CD14-positive monocyte (primary cell): ENCODE measurements at regions not wholly inside any gene's neighbourhood (a gene's known extent, or its start where the extent isn't known, plus 50 kb on each side); places are given as distances from the start of the nearest gene placed in this dataset.

Experiments used
- DNase-seq, 3 donors: peaks; one replicate each; pipeline ENCODE4 v3.0.0-alpha.2; 2011 to 2022
- H2AFZ ChIP-seq: 2 replicates; pipeline ENCODE4 v1.6.0; 2012; ENCODE audit warnings: mild to moderate bottlenecking, low read depth, low read length, inconsistent platforms; ENCODE audit not compliant: insufficient read depth, poor library complexity, severe bottlenecking
- H3K27ac ChIP-seq, 2 donors: 1 replicate in 1 of 2; 2 replicates in 1 of 2; pipeline ENCODE4 v1.5.1; 2012 to 2013; ENCODE audit warnings: low read length in 2 of 2, control low read depth in 1 of 2, inconsistent platforms in 1 of 2, low read depth in 1 of 2, mild to moderate bottlenecking in 1 of 2
- H3K27me3 ChIP-seq, 2 donors: one replicate each; pipeline versions ENCODE4 v1.6.0 to v1.6.1; 2011 to 2013; ENCODE audit warnings: low read length in 2 of 2; ENCODE audit not compliant: control insufficient read depth in 2 of 2, insufficient read depth in 2 of 2
- H3K36me3 ChIP-seq, 2 donors: replicated peaks in 1 of 2; 1 replicate in 1 of 2; 2 replicates in 1 of 2; pipeline versions ENCODE4 v1.5.1 to v1.6.1; 2012 to 2013; ENCODE audit warnings: low read length in 2 of 2, control low read depth in 1 of 2, inconsistent platforms in 1 of 2, mild to moderate bottlenecking in 1 of 2; ENCODE audit not compliant: insufficient read depth in 2 of 2, control insufficient read depth in 1 of 2
- H3K4me1 ChIP-seq, 2 donors: 1 replicate in 1 of 2; 2 replicates in 1 of 2; pipeline versions ENCODE4 v1.5.1 to v1.6.1; 2012 to 2013; ENCODE audit warnings: low read length in 2 of 2, control low read depth in 1 of 2, inconsistent platforms in 1 of 2, mild to moderate bottlenecking in 1 of 2, moderate library complexity in 1 of 2; ENCODE audit not compliant: insufficient read depth in 2 of 2, control insufficient read depth in 1 of 2
- H3K4me2 ChIP-seq: replicated peaks from 2 replicates; pipeline ENCODE3; 2012; ENCODE audit warnings: low read length, moderate library complexity, mild to moderate bottlenecking; ENCODE audit not compliant: poor library complexity, severe bottlenecking; ENCODE audit errors: extremely low read depth
- H3K4me3 ChIP-seq, 3 experiments: fragments of 200-600 bp in 1 of 3; sonication (generic) in 1 of 3; replicated peaks in 1 of 3; 1 replicate in 2 of 3; 2 replicates in 1 of 3; pipeline ENCODE4 v1.5.1; 2011 to 2013; ENCODE audit warnings: low read length in 3 of 3, mild to moderate bottlenecking in 3 of 3, control low read depth in 2 of 3, low read depth in 2 of 3, inconsistent platforms in 1 of 3, moderate library complexity in 1 of 3
- H3K79me2 ChIP-seq: 2 replicates; pipeline ENCODE4 v1.6.0; 2012; ENCODE audit warnings: mild to moderate bottlenecking, control low read depth, inconsistent platforms, low read length, moderate library complexity; ENCODE audit not compliant: insufficient read depth
- H3K9ac ChIP-seq: 2 replicates; pipeline ENCODE4 v1.6.0; 2017; ENCODE audit warnings: low read length, mild to moderate bottlenecking; ENCODE audit not compliant: insufficient read depth, poor library complexity, severe bottlenecking
- H3K9me3 ChIP-seq, 2 donors: replicated peaks in 1 of 2; 1 replicate in 1 of 2; 2 replicates in 1 of 2; pipeline versions ENCODE4 v1.5.1 to v1.6.1; 2012 to 2013; ENCODE audit warnings: low read length in 2 of 2, control low read depth in 1 of 2; ENCODE audit not compliant: control insufficient read depth in 1 of 2, insufficient read depth in 1 of 2
- H4K20me1 ChIP-seq: 2 replicates; pipeline ENCODE4 v1.6.0; 2012; ENCODE audit warnings: mild to moderate bottlenecking, low read length, control low read depth, moderate library complexity; ENCODE audit not compliant: insufficient read depth
- H3K27ac Mint-ChIP-seq, 7 donors: one replicate each; pipeline ENCODE4 v1.8.0; 2020; ENCODE audit warnings: mild to moderate bottlenecking in 7 of 7, mixed read lengths in 7 of 7, moderate library complexity in 6 of 7, inconsistent platforms in 2 of 7
- H3K27me3 Mint-ChIP-seq, 3 donors: one replicate each; pipeline ENCODE4 v1.8.0; 2021 to 2022; ENCODE audit warnings: low read depth in 3 of 3, mild to moderate bottlenecking in 3 of 3, mixed read lengths in 3 of 3, moderate library complexity in 3 of 3, inconsistent platforms in 1 of 3
- H3K36me3 Mint-ChIP-seq, 2 donors: one replicate each; pipeline ENCODE4 v1.8.0; 2020; ENCODE audit warnings: mixed read lengths in 2 of 2, inconsistent platforms in 1 of 2, mild to moderate bottlenecking in 1 of 2
- H3K4me1 Mint-ChIP-seq: one replicate; pipeline ENCODE4 v1.8.0; 2020; ENCODE audit warnings: mild to moderate bottlenecking, mixed read lengths
- H3K4me3 Mint-ChIP-seq, 2 donors: one replicate each; pipeline ENCODE4 v1.8.0; 2020; ENCODE audit warnings: mild to moderate bottlenecking in 2 of 2, mixed read lengths in 2 of 2, moderate library complexity in 1 of 2
- H3K9me3 Mint-ChIP-seq, 7 donors: one replicate each; pipeline ENCODE4 v1.8.0; 2020 to 2022; ENCODE audit warnings: mixed read lengths in 7 of 7, mild to moderate bottlenecking in 6 of 7, moderate library complexity in 6 of 7, inconsistent platforms in 2 of 7
- WGBS: methylation state at CpG from one replicate; pipeline ENCODE4 v1.1.5; 2013; ENCODE audit warnings: missing lambda C conversion rate; ENCODE audit not compliant: insufficient coverage; 5-methylcytosine and 5-hydroxymethylcytosine counted together
- intact Hi-C, 2 donors: fragments of 100-400 bp; cut with micrococcal nuclease; formaldehyde crosslinking; loops; one replicate each; pipeline versions ENCODE4 v1.15.0 to v1.15.1; 2023
- TF ChIP-seq, protein P1 (sequence below): fragments of 200-600 bp; IDR thresholded peaks from one replicate; pipeline ENCODE4 v1.8.0; 2022; ENCODE audit warnings: antibody characterized with exemption, mild to moderate bottlenecking

- peaks cover 12 to 14% of the 10 kb centered on the region in 2 donors for H3K4me1 ChIP-seq
- intact Hi-C loops, result loop anchor here in 1 of 2 donors (10.0 kb wide), 1 partner anchor 287 kb away; no protein-coding TSS in a partner anchor
These were observed 69.1 kb downstream of the SIK1 start for GRCh38 chr21:43357715-43358430.

DNA sequence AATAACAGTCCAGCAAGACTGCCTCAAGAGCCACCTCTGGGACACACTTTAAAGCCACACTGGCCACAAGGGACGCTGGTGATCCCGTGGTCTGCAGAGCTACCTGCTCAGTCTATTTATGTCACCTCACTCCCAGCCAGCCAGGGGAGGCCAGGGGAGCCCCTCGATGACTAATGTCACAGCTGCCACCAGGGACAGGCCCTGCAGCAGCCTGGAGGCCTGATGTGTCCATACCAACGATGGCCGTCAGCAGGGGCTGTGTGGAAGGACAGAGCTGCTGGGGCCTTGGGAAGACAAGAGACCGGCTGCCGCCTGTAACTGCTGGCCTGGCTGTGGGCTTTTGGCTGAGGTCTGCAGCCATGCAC lies 71.0 kb downstream of the SIK1 start:
- Histone ChIP-seq H3K9ac (no peak overlapping the region), H3K4me3 (no peak overlapping the region), H3K4me1 (no peaks in the 10 kb centered on the region), H3K27me3 (no peaks in the 10 kb centered on the region), H3K27ac (no peak overlapping the region), H2AFZ (no peak overlapping the region), H3K9me3 (no peaks in the 10 kb centered on the region), H3K79me2 (no peaks in the 10 kb centered on the region), H4K20me1 (no peaks in the 10 kb centered on the region), H3K4me2 (no peak overlapping the region), H3K36me3 (no peaks in the 10 kb centered on the region)
- peaks cover 0 to 2% (median 0%) of the 10 kb centered on the region in 7 donors for H3K9me3 Mint-ChIP-seq
- DNase-seq, result no peak
- peaks cover 0 to 5% (median 3%) of the 10 kb centered on the region in 3 donors for H3K27me3 Mint-ChIP-seq
- intact Hi-C loops, result loop anchor here in 1 of 2 donors (10.0 kb wide), 1 partner anchor 289 kb away; no protein-coding TSS in a partner anchor
- no peaks in the 10 kb centered on the region for H3K36me3 Mint-ChIP-seq
- 89% methylated on average over 7 of the region's 7 CpGs for WGBS
- TF ChIP-seq, protein P1, sequence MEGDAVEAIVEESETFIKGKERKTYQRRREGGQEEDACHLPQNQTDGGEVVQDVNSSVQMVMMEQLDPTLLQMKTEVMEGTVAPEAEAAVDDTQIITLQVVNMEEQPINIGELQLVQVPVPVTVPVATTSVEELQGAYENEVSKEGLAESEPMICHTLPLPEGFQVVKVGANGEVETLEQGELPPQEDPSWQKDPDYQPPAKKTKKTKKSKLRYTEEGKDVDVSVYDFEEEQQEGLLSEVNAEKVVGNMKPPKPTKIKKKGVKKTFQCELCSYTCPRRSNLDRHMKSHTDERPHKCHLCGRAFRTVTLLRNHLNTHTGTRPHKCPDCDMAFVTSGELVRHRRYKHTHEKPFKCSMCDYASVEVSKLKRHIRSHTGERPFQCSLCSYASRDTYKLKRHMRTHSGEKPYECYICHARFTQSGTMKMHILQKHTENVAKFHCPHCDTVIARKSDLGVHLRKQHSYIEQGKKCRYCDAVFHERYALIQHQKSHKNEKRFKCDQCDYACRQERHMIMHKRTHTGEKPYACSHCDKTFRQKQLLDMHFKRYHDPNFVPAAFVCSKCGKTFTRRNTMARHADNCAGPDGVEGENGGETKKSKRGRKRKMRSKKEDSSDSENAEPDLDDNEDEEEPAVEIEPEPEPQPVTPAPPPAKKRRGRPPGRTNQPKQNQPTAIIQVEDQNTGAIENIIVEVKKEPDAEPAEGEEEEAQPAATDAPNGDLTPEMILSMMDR, result no peak
- H3K4me3 Mint-ChIP-seq, result no peak overlapping the region
- peaks cover 13% of the 10 kb centered on the region for H3K4me1 Mint-ChIP-seq
- H3K27ac Mint-ChIP-seq, result no peak overlapping the region

More at GRCh38 chr21:43357715-43358430, 69.1 kb downstream of the SIK1 start:
- Histone ChIP-seq H4K20me1 (no peaks in the 10 kb centered on the region), H3K79me2 (no peaks in the 10 kb centered on the region), H3K9me3 (no peaks in the 10 kb centered on the region), H2AFZ (no peak overlapping the region), H3K4me2 (no peak overlapping the region), H3K4me3 (no peak overlapping the region), H3K27ac (no peak overlapping the region), H3K27me3 (peaks cover 0 to 12% of the 10 kb centered on the region in 2 donors), H3K36me3 (no peaks in the 10 kb centered on the region), H3K9ac (no peak overlapping the region)
- H3K36me3 Mint-ChIP-seq, result peaks cover 0 to 3% of the 10 kb centered on the region in 2 donors
- H3K4me3 Mint-ChIP-seq, result no peak overlapping the region
- H3K27ac Mint-ChIP-seq, result no peak overlapping the region
- no peak for DNase-seq
- peaks cover 15 to 24% (median 17%) of the 10 kb centered on the region in 3 donors for H3K27me3 Mint-ChIP-seq
- peaks cover 0 to 3% (median 0%) of the 10 kb centered on the region in 7 donors for H3K9me3 Mint-ChIP-seq
- peaks cover 27% of the 10 kb centered on the region for H3K4me1 Mint-ChIP-seq
- TF ChIP-seq, protein P1, result no peak
- 91% methylated on average over 19 of the region's 24 CpGs for WGBS
